Heart left ventricle (tissue), 13 donors: ENCODE measurements at regions not wholly inside any gene's neighbourhood (a gene's known extent, or its start where the extent isn't known, plus 50 kb on each side); places are given as distances from the start of the nearest gene placed in this dataset.

Source experiments
- CTCF ChIP-seq, 12 donors: fragments of 200-600 bp; sonication (generic) in 4 of 12; IDR thresholded peaks; one replicate each; pipeline versions ENCODE4 v1.5.0 to v1.8.0; 2018 to 2022; ENCODE audit warnings: antibody characterized with exemption in 12 of 12, mild to moderate bottlenecking in 5 of 12
- POLR2A ChIP-seq, 2 donors: fragments of 450-650 bp; IDR thresholded peaks; one replicate each; pipeline ENCODE4 v1.6.1; 2017; ENCODE audit warnings: antibody characterized with exemption in 2 of 2, mild to moderate bottlenecking in 2 of 2, moderate library complexity in 2 of 2
- donor health status: ischemic (EF 13 %, LVEDD 7.1; RV severe dilation, severe dysfunction).
- donor health status: DM: no; HTN: yes; CAD: no.
- donor health status: DM: no; HTN: no; CAD: no.
- donor health status: ischemic (EF 25% LVEDD 6.9; RV normal size, moderate dysfunction).
- donor health status: ischemic (EF 25% LVEDD 5.7; RV mildly dilated, moderate dysfunction).
- donor health status: ischemic (EF 35%, LVEDD 5.7; RV mildly dilated, moderate dysfunction).
- donor health status: nonischemic (EF 11% LVEDD 7.7; RV severe dilation, severe dysfunction).
- donor health status: DM: yes; HTN: yes; CAD: no.
- donor health status: PGD.
- donor health status: ischemic (EF 29% LVEDD 5.4; RV normal size, mild dysfunction).
- donor health status: nonischemic (EF 23%, LVEDD 6.1; RV moderate dilation, normal function).

- TF ChIP-seq CTCF (IDR thresholded peaks at IDR 0.05) (no peak), POLR2A (IDR thresholded peaks at IDR 0.05) (no peak)
Observed at GRCh38 chr3:192061426-192061825, 600.5 kb downstream of the PYDC2 start.
